Esophagus (tissue), 2 donors: ENCODE measurements at regions not wholly inside any gene's neighbourhood (a gene's known extent, or its start where the extent isn't known, plus 50 kb on each side); places are given as distances from the start of the nearest gene placed in this dataset.
"Not testable (repeated sequence)": the region's sequence is repeated elsewhere in the genome, so short reads cannot be mapped to it uniquely, and the experiment has no call there.

ENCODE experiments used
- H3K27ac ChIP-seq, 2 donors: one replicate each; pipeline ENCODE4 v1.5.1; 2013; ENCODE audit warnings: low read depth in 2 of 2, mild to moderate bottlenecking in 2 of 2, inconsistent platforms in 1 of 2, low read length in 1 of 2, moderate library complexity in 1 of 2
- H3K27me3 ChIP-seq, 2 donors: one replicate each; pipeline ENCODE4 v1.6.1; 2013; ENCODE audit warnings: low read length in 2 of 2, control low read depth in 1 of 2, mild to moderate bottlenecking in 1 of 2; ENCODE audit not compliant: insufficient read depth in 2 of 2, control insufficient read depth in 1 of 2
- H3K36me3 ChIP-seq, 2 donors: one replicate each; pipeline ENCODE4 v1.6.1; 2013; ENCODE audit warnings: low read length in 1 of 2; ENCODE audit not compliant: control insufficient read depth in 2 of 2, insufficient read depth in 2 of 2
- H3K4me1 ChIP-seq, 2 donors: one replicate each; pipeline ENCODE4 v1.6.1; 2013; ENCODE audit warnings: low read length in 1 of 2; ENCODE audit not compliant: control insufficient read depth in 2 of 2, insufficient read depth in 2 of 2
- H3K4me3 ChIP-seq, 2 donors: one replicate each; pipeline ENCODE4 v1.5.1; 2013; ENCODE audit warnings: low read length in 2 of 2, mild to moderate bottlenecking in 2 of 2, low read depth in 1 of 2, moderate library complexity in 1 of 2
- H3K9me3 ChIP-seq, 2 donors: one replicate each; pipeline ENCODE4 v1.6.1; 2013; ENCODE audit warnings: mild to moderate bottlenecking in 2 of 2, low read depth in 1 of 2, low read length in 1 of 2, moderate library complexity in 1 of 2; ENCODE audit not compliant: control insufficient read depth in 2 of 2, insufficient read depth in 1 of 2
- WGBS, 2 donors: extraction: QIAGEN DNeasy Blood & Tissue Kit; methylation state at CpG; one replicate each; pipeline ENCODE4 v1.1.7; 2013; 5-methylcytosine and 5-hydroxymethylcytosine counted together
- donor health status: healthy with polysubstance abuse.
- donor health status: Bipolar disorder and iron deficiency.

GRCh38 chr6:8619853-8620252 is 184.5 kb upstream of the SLC35B3 start:
- Histone ChIP-seq H3K27me3 (no peaks in the 10 kb centered on the region), H3K27ac (no peak overlapping the region), H3K4me3 (no peak overlapping the region), H3K36me3 (no peaks in the 10 kb centered on the region), H3K9me3 (peaks cover 0 to 3% of the 10 kb centered on the region in 2 donors), H3K4me1 (no peaks in the 10 kb centered on the region)
- WGBS, 2 donors = 93 to 95% methylated on average over 8 of the region's 8 CpGs

DNA sequence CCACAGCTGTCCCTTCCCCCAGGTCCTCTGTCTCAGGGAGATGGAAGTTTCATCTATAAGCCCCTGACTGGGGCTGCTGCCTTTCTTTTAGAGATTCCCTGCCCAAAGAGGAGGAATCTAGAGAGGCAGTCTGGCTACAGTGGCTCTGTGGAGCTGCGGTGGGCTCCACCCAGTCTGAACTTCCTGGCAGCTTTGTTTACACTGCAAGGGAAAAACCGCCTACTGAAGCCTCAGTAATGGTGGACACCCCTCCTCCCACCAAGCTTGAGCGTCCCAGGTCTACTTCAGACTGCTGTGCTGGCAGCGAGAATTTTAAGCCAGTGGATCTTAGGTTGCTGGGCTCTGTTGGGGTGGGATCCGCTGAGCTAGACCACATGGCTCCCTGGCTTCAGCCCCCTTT is 184.1 kb upstream of the SLC35B3 start:
- H3K4me3 ChIP-seq, H3K9me3 ChIP-seq: not testable (repeated sequence)
- WGBS, 2 donors = 77% methylated on average over 5 of the region's 5 CpGs

GRCh38 chr6:8608737-8609136 is 173.4 kb upstream of the SLC35B3 start:
- H3K27ac ChIP-seq = no peak overlapping the region
- H3K4me3 ChIP-seq = no peak overlapping the region
- H3K27me3 ChIP-seq = no peaks in the 10 kb centered on the region
- H3K9me3 ChIP-seq = no peaks in the 10 kb centered on the region
- H3K36me3 ChIP-seq = no peaks in the 10 kb centered on the region
- H3K4me1 ChIP-seq = no peaks in the 10 kb centered on the region
- WGBS, 2 donors = 75 to 84% methylated on average over 5 of the region's 5 CpGs

More for the DNA sequence above, 184.1 kb upstream of the SLC35B3 start:
- not testable (repeated sequence) for H3K36me3 ChIP-seq, H3K4me1 ChIP-seq, H3K27me3 ChIP-seq, H3K27ac ChIP-seq

GRCh38 chr6:8589941-8590729 is 154.8 kb upstream of the SLC35B3 start:
- Histone ChIP-seq H3K27me3 (no peaks in the 10 kb centered on the region), H3K4me1 (no peaks in the 10 kb centered on the region), H3K4me3 (no peak overlapping the region), H3K27ac (no peak overlapping the region), H3K9me3 (no peaks in the 10 kb centered on the region), H3K36me3 (no peaks in the 10 kb centered on the region)
- 37 to 44% methylated on average over 7 of the region's 7 CpGs for WGBS, 2 donors

DNA sequence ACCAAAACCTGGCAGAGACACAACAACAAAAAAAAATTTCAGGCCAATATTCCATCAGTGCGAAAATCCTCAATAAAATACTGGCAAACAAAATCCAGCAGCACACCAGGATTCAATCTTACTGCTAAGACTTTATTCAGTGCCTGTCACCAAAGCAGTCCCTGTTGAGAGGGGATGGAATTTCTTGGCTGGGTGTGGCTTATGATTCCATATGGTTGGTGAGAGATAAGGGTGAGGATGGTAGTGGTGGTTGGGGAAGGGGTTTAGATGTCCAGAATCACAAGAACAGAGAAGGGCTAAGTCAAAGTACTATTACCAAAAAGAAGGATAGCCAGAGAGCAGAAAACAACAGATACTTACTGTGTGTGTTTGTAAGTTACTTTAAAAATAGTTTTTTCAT is 152.8 kb upstream of the SLC35B3 start:
- Histone ChIP-seq H3K27me3 (no peaks in the 10 kb centered on the region), H3K9me3 (no peaks in the 10 kb centered on the region), H3K4me1 (no peaks in the 10 kb centered on the region), H3K4me3 (no peak overlapping the region), H3K36me3 (no peaks in the 10 kb centered on the region), H3K27ac (no peak overlapping the region)
- WGBS, 2 donors = 86 to 95% methylated on average over 1 of the region's 1 CpG

- Histone ChIP-seq H3K36me3 (no peaks in the 10 kb centered on the region), H3K27me3 (no peaks in the 10 kb centered on the region), H3K4me3 (no peak overlapping the region), H3K27ac (no peak overlapping the region), H3K4me1 (no peaks in the 10 kb centered on the region), H3K9me3 (no peaks in the 10 kb centered on the region)
Measured at GRCh38 chr6:8583291-8583690, 147.9 kb upstream of the SLC35B3 start.

GRCh38 chr6:8579372-8579771 is 144.0 kb upstream of the SLC35B3 start:
- no peaks in the 10 kb centered on the region for H3K27me3 ChIP-seq
- H3K9me3 ChIP-seq = no peaks in the 10 kb centered on the region
- H3K27ac ChIP-seq = no peak overlapping the region
- H3K36me3 ChIP-seq = no peaks in the 10 kb centered on the region
- H3K4me3 ChIP-seq = no peak overlapping the region
- WGBS, 2 donors = 39 to 61% methylated on average over 1 of the region's 1 CpG
- no peaks in the 10 kb centered on the region for H3K4me1 ChIP-seq

DNA sequence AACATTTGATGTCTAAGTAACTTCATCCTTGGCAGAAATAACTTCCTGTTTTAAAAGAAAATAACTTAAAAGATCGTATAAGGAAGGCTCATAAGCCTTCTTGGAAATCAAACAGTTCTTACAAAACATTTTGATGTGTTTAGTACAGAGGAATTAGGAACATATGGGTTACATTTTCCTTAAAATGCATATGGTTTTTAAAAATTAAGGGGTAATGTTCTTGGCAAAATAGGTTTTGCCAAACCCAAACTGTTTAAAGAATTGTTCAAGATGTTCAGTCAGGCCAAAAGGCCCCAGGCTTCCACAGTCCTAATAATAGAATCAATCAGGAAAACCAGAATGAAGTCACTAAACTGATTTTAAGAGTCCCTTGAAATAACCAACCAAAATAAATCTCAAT is 142.7 kb upstream of the SLC35B3 start:
- H3K4me3 ChIP-seq = no peak overlapping the region
- H3K9me3 ChIP-seq = no peaks in the 10 kb centered on the region
- H3K27ac ChIP-seq = no peak overlapping the region
- H3K4me1 ChIP-seq = no peaks in the 10 kb centered on the region
- H3K36me3 ChIP-seq = no peaks in the 10 kb centered on the region
- 6 to 18% methylated on average over 1 of the region's 1 CpG for WGBS, 2 donors
- no peaks in the 10 kb centered on the region for H3K27me3 ChIP-seq

GRCh38 chr6:8574749-8575468 is 139.6 kb upstream of the SLC35B3 start:
- H3K36me3 ChIP-seq = no peaks in the 10 kb centered on the region
- H3K9me3 ChIP-seq = no peaks in the 10 kb centered on the region
- no peaks in the 10 kb centered on the region for H3K4me1 ChIP-seq
- 80 to 93% methylated on average over 6 of the region's 6 CpGs for WGBS, 2 donors
- no peak overlapping the region for H3K4me3 ChIP-seq
- no peak overlapping the region for H3K27ac ChIP-seq
- no peaks in the 10 kb centered on the region for H3K27me3 ChIP-seq

DNA sequence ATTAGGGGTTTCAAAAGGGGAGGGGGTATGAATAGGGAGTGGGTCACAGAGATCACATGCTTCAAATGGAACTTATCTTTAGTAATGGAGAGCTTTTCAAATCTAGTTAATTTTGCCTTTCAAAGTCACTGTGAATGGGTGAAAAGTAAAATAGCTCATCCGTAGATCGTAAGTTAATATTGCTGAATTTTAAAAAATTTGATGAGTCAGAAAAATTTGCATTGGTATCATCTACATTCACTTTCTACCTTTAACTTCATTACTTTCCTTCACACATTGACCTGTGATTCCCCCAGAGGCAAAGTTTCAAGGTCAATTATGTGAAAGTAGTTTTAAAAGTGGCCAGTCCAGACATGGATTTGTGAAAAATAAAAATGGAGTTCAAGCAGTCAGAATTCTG is 139.0 kb upstream of the SLC35B3 start:
- H3K27ac ChIP-seq = no peak overlapping the region
- H3K4me1 ChIP-seq = no peaks in the 10 kb centered on the region
- no peaks in the 10 kb centered on the region for H3K36me3 ChIP-seq
- 97 to 100% methylated on average over 2 of the region's 2 CpGs for WGBS, 2 donors
- no peaks in the 10 kb centered on the region for H3K27me3 ChIP-seq
- H3K9me3 ChIP-seq = no peaks in the 10 kb centered on the region
- H3K4me3 ChIP-seq = no peak overlapping the region
